ENCODE measurements at regions not wholly inside any gene's neighbourhood (a gene's known extent, or its start where the extent isn't known, plus 50 kb on each side); places are given as distances from the start of the nearest gene placed in this dataset.

DNA sequence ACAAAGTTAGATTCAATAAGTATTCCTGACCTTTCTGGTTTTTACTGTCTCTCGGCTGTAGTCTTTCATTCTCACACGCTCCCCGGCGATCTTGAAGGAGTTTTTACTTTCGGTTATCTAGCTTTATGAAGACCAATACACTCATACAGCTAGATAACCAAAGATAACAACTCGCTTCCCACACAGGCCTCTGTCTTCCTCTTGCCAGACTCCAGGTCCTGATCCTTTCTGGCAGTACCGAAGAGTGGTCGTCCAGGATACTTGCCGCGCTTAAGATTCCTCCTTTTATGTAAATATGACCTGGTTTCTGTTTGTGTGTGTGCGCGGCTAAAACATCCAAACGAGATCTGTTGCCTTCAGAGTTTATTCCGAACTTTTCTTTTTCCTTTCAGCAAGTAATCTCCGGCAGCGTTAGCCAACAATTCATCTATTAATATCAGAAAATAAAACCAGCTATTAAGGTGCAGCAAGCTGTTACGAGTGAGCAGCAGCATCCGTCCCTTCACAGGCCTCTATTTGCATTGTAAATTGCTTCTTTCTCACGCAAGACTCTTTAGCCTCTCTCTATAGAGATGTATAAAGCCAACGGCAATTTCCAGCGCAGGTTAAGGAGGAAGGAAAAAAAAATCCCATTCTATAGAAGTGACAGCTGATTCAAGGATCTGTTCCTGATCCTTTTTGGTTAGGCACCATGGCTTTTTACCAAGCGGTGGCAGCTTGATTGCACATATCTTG, 216.1 kb downstream of the MEF2C start:
- TF ChIP-seq, protein P1, sequence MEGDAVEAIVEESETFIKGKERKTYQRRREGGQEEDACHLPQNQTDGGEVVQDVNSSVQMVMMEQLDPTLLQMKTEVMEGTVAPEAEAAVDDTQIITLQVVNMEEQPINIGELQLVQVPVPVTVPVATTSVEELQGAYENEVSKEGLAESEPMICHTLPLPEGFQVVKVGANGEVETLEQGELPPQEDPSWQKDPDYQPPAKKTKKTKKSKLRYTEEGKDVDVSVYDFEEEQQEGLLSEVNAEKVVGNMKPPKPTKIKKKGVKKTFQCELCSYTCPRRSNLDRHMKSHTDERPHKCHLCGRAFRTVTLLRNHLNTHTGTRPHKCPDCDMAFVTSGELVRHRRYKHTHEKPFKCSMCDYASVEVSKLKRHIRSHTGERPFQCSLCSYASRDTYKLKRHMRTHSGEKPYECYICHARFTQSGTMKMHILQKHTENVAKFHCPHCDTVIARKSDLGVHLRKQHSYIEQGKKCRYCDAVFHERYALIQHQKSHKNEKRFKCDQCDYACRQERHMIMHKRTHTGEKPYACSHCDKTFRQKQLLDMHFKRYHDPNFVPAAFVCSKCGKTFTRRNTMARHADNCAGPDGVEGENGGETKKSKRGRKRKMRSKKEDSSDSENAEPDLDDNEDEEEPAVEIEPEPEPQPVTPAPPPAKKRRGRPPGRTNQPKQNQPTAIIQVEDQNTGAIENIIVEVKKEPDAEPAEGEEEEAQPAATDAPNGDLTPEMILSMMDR (IDR thresholded peaks at IDR 0.05), result no peak
- TF ChIP-seq POLR2A (IDR thresholded peaks at IDR 0.05) (no peak), POLR2AphosphoS5 (IDR thresholded peaks at IDR 0.05) (no peak)

Data from breast epithelium (tissue), 3 donors.